Gastroesophageal sphincter (tissue), 3 donors: ENCODE measurements at regions not wholly inside any gene's neighbourhood (a gene's known extent, or its start where the extent isn't known, plus 50 kb on each side); places are given as distances from the start of the nearest gene placed in this dataset.

ENCODE experiments used
- EP300 ChIP-seq: sonication (generic); formaldehyde crosslinking; IDR thresholded peaks from one replicate; pipeline ENCODE4 v1.6.1; 2017; ENCODE audit warnings: antibody characterized with exemption, mild to moderate bottlenecking
- POLR2A ChIP-seq, 2 donors: fragments of 450-650 bp; IDR thresholded peaks; one replicate each; pipeline ENCODE4 v1.6.1; 2017; ENCODE audit warnings: antibody characterized with exemption in 2 of 2, mild to moderate bottlenecking in 2 of 2, moderate library complexity in 1 of 2
- POLR2AphosphoS5 ChIP-seq: sonication (generic); formaldehyde crosslinking; IDR thresholded peaks from one replicate; pipeline ENCODE4 v1.6.1; 2017; ENCODE audit warnings: antibody characterized with exemption
- TF ChIP-seq, protein P1 (sequence below), 4 experiments: fragments of 200-600 bp in 2 of 4; fragments of 450-650 bp in 2 of 4; sonication (generic) in 1 of 4; IDR thresholded peaks; one replicate each; pipeline ENCODE4 v1.5.1; 2017 to 2019; ENCODE audit warnings: antibody characterized with exemption in 4 of 4, mild to moderate bottlenecking in 2 of 4, moderate library complexity in 2 of 4

GRCh38 chr12:34126805-34127204, 104.5 kb downstream of the ALG10 start:
- TF ChIP-seq, protein P1, sequence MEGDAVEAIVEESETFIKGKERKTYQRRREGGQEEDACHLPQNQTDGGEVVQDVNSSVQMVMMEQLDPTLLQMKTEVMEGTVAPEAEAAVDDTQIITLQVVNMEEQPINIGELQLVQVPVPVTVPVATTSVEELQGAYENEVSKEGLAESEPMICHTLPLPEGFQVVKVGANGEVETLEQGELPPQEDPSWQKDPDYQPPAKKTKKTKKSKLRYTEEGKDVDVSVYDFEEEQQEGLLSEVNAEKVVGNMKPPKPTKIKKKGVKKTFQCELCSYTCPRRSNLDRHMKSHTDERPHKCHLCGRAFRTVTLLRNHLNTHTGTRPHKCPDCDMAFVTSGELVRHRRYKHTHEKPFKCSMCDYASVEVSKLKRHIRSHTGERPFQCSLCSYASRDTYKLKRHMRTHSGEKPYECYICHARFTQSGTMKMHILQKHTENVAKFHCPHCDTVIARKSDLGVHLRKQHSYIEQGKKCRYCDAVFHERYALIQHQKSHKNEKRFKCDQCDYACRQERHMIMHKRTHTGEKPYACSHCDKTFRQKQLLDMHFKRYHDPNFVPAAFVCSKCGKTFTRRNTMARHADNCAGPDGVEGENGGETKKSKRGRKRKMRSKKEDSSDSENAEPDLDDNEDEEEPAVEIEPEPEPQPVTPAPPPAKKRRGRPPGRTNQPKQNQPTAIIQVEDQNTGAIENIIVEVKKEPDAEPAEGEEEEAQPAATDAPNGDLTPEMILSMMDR (IDR thresholded peaks at IDR 0.05), result no peak
- TF ChIP-seq POLR2A (IDR thresholded peaks at IDR 0.05) (no peak), EP300 (no peak), POLR2AphosphoS5 (no peak)
